Peyer's patch (tissue), 4 donors: ENCODE measurements at regions not wholly inside any gene's neighbourhood (a gene's known extent, or its start where the extent isn't known, plus 50 kb on each side); places are given as distances from the start of the nearest gene placed in this dataset.

Experiments
- CTCF ChIP-seq, 6 experiments: fragments of 450-650 bp in 4 of 6; fragments of 200-600 bp in 2 of 6; sonication (generic) in 1 of 6; IDR thresholded peaks; one replicate each; pipeline ENCODE4 v1.5.1; 2017 to 2019; ENCODE audit warnings: antibody characterized with exemption in 6 of 6, mild to moderate bottlenecking in 3 of 6, moderate library complexity in 1 of 6
- POLR2A ChIP-seq, 2 donors: fragments of 450-650 bp; IDR thresholded peaks; one replicate each; pipeline ENCODE4 v1.5.1; 2017; ENCODE audit warnings: antibody characterized with exemption in 2 of 2, mild to moderate bottlenecking in 2 of 2, moderate library complexity in 2 of 2

GRCh38 chr4:156556336-156556735 is 415.3 kb downstream of the PDGFC start:
- TF ChIP-seq POLR2A (IDR thresholded peaks at IDR 0.05) (no peak), CTCF (IDR thresholded peaks at IDR 0.05) (no peak)
